Spleen (tissue), 11 donors: ENCODE measurements at regions not wholly inside any gene's neighbourhood (a gene's known extent, or its start where the extent isn't known, plus 50 kb on each side); places are given as distances from the start of the nearest gene placed in this dataset.

Source experiments
- DNase-seq: peaks from one replicate; pipeline ENCODE4 v3.0.0-alpha.2; 2020
- H3K27ac ChIP-seq, 8 donors: fragments of 200-600 bp; sonication (generic) in 7 of 8; 1 replicate in 4 of 8; 2 replicates in 4 of 8; pipeline versions ENCODE4 v1.5.0 to v1.8.0; 2016 to 2021; ENCODE audit warnings: inconsistent platforms in 4 of 8, mild to moderate bottlenecking in 4 of 8, moderate library complexity in 1 of 8
- H3K27me3 ChIP-seq, 7 donors: fragments of 200-600 bp; sonication (generic) in 6 of 7; replicated peaks in 1 of 7; 1 replicate in 4 of 7; 2 replicates in 3 of 7; pipeline versions ENCODE4 v1.5.0 to v1.8.0; 2016 to 2021; ENCODE audit warnings: inconsistent platforms in 3 of 7, mild to moderate bottlenecking in 1 of 7
- H3K36me3 ChIP-seq, 6 donors: fragments of 200-600 bp; sonication (generic) in 5 of 6; 1 replicate in 4 of 6; 2 replicates in 2 of 6; pipeline versions ENCODE4 v1.5.0 to v1.8.0; 2016 to 2021; ENCODE audit warnings: inconsistent platforms in 2 of 6
- H3K4me1 ChIP-seq, 6 donors: fragments of 200-600 bp; sonication (generic) in 5 of 6; 1 replicate in 3 of 6; 2 replicates in 3 of 6; pipeline versions ENCODE4 v1.5.0 to v1.8.0; 2016 to 2021; ENCODE audit warnings: inconsistent platforms in 3 of 6
- H3K4me3 ChIP-seq, 8 donors: fragments of 200-600 bp; sonication (generic) in 7 of 8; 1 replicate in 4 of 8; 2 replicates in 4 of 8; pipeline versions ENCODE4 v1.5.0 to v1.8.0; 2016 to 2021; ENCODE audit warnings: inconsistent platforms in 4 of 8, mild to moderate bottlenecking in 4 of 8, moderate library complexity in 2 of 8
- H3K9me3 ChIP-seq, 8 donors: fragments of 200-600 bp; sonication (generic) in 7 of 8; 1 replicate in 4 of 8; 2 replicates in 4 of 8; pipeline versions ENCODE4 v1.5.0 to v1.8.0; 2016 to 2021; ENCODE audit warnings: inconsistent platforms in 4 of 8
- POLR2A ChIP-seq, 3 donors: fragments of 450-650 bp; IDR thresholded peaks; one replicate each; pipeline ENCODE4 v1.5.1; 2017; ENCODE audit warnings: antibody characterized with exemption in 3 of 3, mild to moderate bottlenecking in 1 of 3
- POLR2AphosphoS5 ChIP-seq, 3 donors: sonication (generic); formaldehyde crosslinking; IDR thresholded peaks; one replicate each; pipeline ENCODE4 v1.5.1; 2017; ENCODE audit warnings: antibody characterized with exemption in 3 of 3
- WGBS, 5 donors: extraction: QIAGEN DNeasy Blood & Tissue Kit in 3 of 5; methylation state at CpG; one replicate each; pipeline versions ENCODE4 v1.1.5 to v1.1.7; 2013 to 2018; 5-methylcytosine and 5-hydroxymethylcytosine counted together
- intact Hi-C: fragments of 100-400 bp; cut with DNase I; formaldehyde crosslinking; loops from one replicate; pipeline ENCODE4 v1.15.0; 2023; ENCODE audit warnings: low total_unique reads
- TF ChIP-seq, protein P1 (sequence below), 11 experiments: fragments of 200-600 bp in 7 of 11; fragments of 450-650 bp in 4 of 11; sonication (generic) in 4 of 11; IDR thresholded peaks in 8 of 11; conservative IDR thresholded peaks in 3 of 11; 1 replicate in 7 of 11; 2 replicates in 4 of 11; pipeline versions ENCODE4 v1.4.0 to v1.8.0; 2016 to 2021; ENCODE audit warnings: antibody characterized with exemption in 11 of 11, inconsistent platforms in 4 of 11, mild to moderate bottlenecking in 1 of 11
- donor health status: healthy with polysubstance abuse.
- donor health status: DM: no; HTN: no; CAD: no; lungs with moderate emphysema.
- donor health status: DM: no; HTN: no; CAD: no.
- donor health status: Bipolar disorder and iron deficiency.
- donor health status: healthy.
- donor health status: DM: no; HTN: no; CAD: no.
- donor health status: DM: yes; HTN: yes; CAD: no.

- no peak for DNase-seq
- H3K9me3 ChIP-seq, result peaks cover 0 to 6% (median 0%) of the 10 kb centered on the region in 8 donors
- no peak overlapping the region for H3K27ac ChIP-seq
- no peak overlapping the region for H3K4me3 ChIP-seq
- TF ChIP-seq, protein P1, sequence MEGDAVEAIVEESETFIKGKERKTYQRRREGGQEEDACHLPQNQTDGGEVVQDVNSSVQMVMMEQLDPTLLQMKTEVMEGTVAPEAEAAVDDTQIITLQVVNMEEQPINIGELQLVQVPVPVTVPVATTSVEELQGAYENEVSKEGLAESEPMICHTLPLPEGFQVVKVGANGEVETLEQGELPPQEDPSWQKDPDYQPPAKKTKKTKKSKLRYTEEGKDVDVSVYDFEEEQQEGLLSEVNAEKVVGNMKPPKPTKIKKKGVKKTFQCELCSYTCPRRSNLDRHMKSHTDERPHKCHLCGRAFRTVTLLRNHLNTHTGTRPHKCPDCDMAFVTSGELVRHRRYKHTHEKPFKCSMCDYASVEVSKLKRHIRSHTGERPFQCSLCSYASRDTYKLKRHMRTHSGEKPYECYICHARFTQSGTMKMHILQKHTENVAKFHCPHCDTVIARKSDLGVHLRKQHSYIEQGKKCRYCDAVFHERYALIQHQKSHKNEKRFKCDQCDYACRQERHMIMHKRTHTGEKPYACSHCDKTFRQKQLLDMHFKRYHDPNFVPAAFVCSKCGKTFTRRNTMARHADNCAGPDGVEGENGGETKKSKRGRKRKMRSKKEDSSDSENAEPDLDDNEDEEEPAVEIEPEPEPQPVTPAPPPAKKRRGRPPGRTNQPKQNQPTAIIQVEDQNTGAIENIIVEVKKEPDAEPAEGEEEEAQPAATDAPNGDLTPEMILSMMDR (IDR thresholded peaks at IDR 0.05 in 8 of 11, conservative IDR thresholded peaks at IDR 0.05 in 3 of 11), result no peak
- no peak for TF ChIP-seq POLR2A (IDR thresholded peaks at IDR 0.05)
- no peak for TF ChIP-seq POLR2AphosphoS5 (IDR thresholded peaks at IDR 0.05)
- H3K36me3 ChIP-seq, result no peaks in the 10 kb centered on the region
- intact Hi-C loops, result no loop called here
- H3K27me3 ChIP-seq, result no peaks in the 10 kb centered on the region
- H3K4me1 ChIP-seq, result no peaks in the 10 kb centered on the region
These were observed 277.2 kb upstream of the BCHE start for GRCh38 chr3:166114448-166114847.

DNA sequence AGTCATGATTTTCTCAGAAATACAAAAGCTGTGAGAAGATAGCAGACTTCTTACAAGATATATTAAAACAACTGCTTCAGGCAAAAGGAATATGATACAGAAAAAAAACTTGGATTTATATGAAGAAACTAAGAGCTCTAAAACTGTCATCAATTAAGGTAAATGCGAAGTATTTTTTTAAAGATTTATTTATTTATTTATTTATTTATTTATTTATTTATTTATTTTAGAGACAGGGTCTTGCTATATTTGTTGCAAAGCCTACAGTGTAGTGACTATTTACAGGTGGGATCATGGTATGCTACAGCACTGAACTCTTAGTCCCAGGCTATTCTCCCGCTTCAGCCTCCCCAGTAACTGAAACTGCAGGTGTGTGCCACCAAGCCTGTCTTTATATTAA, 274.3 kb upstream of the BCHE start:
- intact Hi-C loops, result no loop called here
- 84 to 93% (median 88%) methylated on average over 2 of the region's 2 CpGs for WGBS, 5 donors
- Histone ChIP-seq H3K36me3 (no peaks in the 10 kb centered on the region), H3K27me3 (no peaks in the 10 kb centered on the region), H3K4me3 (no peak overlapping the region), H3K4me1 (no peaks in the 10 kb centered on the region), H3K27ac (no peak overlapping the region), H3K9me3 (peaks cover 0 to 6% (median 0%) of the 10 kb centered on the region in 8 donors)
- TF ChIP-seq POLR2A (IDR thresholded peaks at IDR 0.05) (no peak), POLR2AphosphoS5 (IDR thresholded peaks at IDR 0.05) (no peak)
- TF ChIP-seq, protein P1 (IDR thresholded peaks at IDR 0.05 in 8 of 11, conservative IDR thresholded peaks at IDR 0.05 in 3 of 11), result no peak
- DNase-seq, result no peak

- intact Hi-C loops, result no loop called here
- 52 to 93% (median 78%) methylated on average over 3 of the region's 3 CpGs for WGBS, 5 donors
- no peaks in the 10 kb centered on the region for H3K4me1 ChIP-seq
- no peak for DNase-seq
- no peaks in the 10 kb centered on the region for H3K27me3 ChIP-seq
- no peak overlapping the region for H3K27ac ChIP-seq
- H3K36me3 ChIP-seq, result no peaks in the 10 kb centered on the region
- TF ChIP-seq, protein P1 (IDR thresholded peaks at IDR 0.05 in 8 of 11, conservative IDR thresholded peaks at IDR 0.05 in 3 of 11), result no peak
- TF ChIP-seq POLR2A (IDR thresholded peaks at IDR 0.05) (no peak), POLR2AphosphoS5 (IDR thresholded peaks at IDR 0.05) (no peak)
- peaks cover 0 to 6% (median 0%) of the 10 kb centered on the region in 8 donors for H3K9me3 ChIP-seq
- no peak overlapping the region for H3K4me3 ChIP-seq
These were observed 272.9 kb upstream of the BCHE start for GRCh38 chr3:166110102-166110501.

GRCh38 chr3:166104938-166105337, 267.7 kb upstream of the BCHE start:
- intact Hi-C loops, result no loop called here

More at GRCh38 chr3:166104938-166105337, 267.7 kb upstream of the BCHE start:
- H3K27me3 ChIP-seq, result no peaks in the 10 kb centered on the region
- peaks cover 0 to 3% (median 0%) of the 10 kb centered on the region in 8 donors for H3K9me3 ChIP-seq
- DNase-seq, result no peak
- H3K4me1 ChIP-seq, result no peaks in the 10 kb centered on the region
- no peak overlapping the region for H3K27ac ChIP-seq
- no peaks in the 10 kb centered on the region for H3K36me3 ChIP-seq
- H3K4me3 ChIP-seq, result no peak overlapping the region
- no peak for TF ChIP-seq POLR2AphosphoS5 (IDR thresholded peaks at IDR 0.05)
- TF ChIP-seq POLR2A (IDR thresholded peaks at IDR 0.05), result no peak
- TF ChIP-seq, protein P1 (IDR thresholded peaks at IDR 0.05 in 8 of 11, conservative IDR thresholded peaks at IDR 0.05 in 3 of 11), result no peak
